ENCODE measurements at regions not wholly inside any gene's neighbourhood (a gene's known extent, or its start where the extent isn't known, plus 50 kb on each side); places are given as distances from the start of the nearest gene placed in this dataset.

DNA sequence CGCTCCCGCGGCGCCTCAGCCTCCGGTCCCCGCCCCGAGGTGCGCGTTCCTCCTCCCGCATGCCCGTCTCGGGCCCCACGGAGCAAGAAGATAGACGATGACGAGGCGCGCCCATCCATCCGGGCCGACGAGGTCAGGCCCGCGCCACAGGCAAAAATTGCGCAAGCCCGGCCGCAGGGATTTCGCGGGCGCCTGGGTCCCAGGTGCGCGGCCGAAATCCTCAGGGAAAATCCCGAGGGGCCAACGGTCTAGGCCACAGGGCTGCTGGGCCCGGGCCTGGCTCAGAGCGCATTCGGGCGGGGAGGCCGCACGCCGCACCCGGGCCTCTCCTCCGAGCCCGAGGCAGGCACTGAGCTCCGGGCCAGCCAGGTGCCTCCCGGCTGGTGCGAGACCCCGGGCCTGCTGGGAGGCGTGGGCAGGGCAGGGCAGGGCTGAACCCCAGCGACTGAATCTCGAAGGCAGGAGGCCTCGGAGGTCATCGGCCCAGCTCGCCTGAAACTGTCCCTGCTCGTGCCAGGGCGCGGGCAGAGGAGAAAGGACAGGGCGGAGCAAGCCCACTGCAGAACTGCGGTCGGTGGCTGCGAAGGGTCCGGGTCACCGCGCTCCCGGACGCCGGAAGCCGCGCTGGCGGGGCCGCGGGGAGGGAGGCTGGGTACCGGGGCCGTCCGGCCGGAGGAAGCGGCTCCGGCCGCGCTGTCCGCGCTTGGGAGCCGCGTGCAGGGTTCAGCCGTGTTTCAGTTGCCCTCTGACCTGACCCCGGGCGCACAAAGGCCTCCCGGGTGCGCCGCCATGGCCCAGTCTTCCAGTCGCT, 66.8 kb downstream of the FOXD1 start:
- TF ChIP-seq, protein P1, sequence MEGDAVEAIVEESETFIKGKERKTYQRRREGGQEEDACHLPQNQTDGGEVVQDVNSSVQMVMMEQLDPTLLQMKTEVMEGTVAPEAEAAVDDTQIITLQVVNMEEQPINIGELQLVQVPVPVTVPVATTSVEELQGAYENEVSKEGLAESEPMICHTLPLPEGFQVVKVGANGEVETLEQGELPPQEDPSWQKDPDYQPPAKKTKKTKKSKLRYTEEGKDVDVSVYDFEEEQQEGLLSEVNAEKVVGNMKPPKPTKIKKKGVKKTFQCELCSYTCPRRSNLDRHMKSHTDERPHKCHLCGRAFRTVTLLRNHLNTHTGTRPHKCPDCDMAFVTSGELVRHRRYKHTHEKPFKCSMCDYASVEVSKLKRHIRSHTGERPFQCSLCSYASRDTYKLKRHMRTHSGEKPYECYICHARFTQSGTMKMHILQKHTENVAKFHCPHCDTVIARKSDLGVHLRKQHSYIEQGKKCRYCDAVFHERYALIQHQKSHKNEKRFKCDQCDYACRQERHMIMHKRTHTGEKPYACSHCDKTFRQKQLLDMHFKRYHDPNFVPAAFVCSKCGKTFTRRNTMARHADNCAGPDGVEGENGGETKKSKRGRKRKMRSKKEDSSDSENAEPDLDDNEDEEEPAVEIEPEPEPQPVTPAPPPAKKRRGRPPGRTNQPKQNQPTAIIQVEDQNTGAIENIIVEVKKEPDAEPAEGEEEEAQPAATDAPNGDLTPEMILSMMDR (IDR thresholded peaks at IDR 0.05; ENCODE audit: low read depth, low read length, missing control alignments): no peak
- no peak for DNase-seq (ENCODE audit: extremely low read depth, low read depth)
- no peak overlapping the region for H3K4me3 ChIP-seq (replicated peaks; ENCODE audit: low read depth, low read length)

DNA sequence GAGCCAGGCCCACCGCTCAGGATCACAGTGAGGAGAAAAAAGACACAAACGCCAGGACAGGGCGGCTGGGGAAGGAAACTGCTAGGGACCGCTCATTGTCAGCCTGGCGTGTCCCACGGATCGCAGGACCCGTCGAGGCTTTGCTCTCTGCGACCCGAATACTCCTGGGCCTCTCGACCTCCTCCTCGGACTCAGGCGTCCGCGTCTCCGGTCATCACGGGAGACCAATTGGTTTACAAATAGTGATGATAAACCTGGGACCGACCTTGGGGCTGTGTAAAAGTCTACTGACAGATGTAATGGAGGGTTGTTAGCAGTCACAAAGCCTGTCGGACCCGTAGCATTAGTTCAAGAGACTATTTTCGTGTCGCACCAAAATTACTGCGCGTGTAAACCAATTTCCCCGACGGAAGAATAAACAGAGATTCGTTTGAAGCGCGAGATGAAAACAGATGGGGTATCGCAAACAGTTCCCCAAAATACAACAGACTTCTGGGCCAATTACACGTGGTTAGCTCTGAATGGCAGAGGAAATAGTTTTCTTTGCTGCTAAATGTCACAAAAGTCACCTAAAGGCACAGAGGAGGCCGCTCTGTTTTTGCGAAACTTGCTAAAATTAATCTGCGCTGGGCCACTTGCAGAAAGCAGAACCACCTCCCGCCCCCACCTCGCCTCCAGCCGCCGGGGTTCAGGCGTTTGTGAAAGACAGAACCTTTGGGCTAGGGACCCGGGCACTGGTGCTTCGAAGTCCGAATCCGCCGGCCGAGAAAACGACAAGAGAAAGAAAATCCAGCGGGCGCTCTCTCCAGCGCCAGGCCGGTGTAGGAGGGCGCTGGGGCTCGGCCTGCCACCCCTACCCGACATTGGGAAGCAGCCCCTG, 67.6 kb downstream of the FOXD1 start:
- DNase-seq (ENCODE audit: extremely low read depth, low read depth): no peak
- H3K4me3 ChIP-seq (replicated peaks; ENCODE audit: low read depth, low read length): no peak overlapping the region
- TF ChIP-seq, protein P1 (IDR thresholded peaks at IDR 0.05; ENCODE audit: low read depth, low read length, missing control alignments): no peak

DNA sequence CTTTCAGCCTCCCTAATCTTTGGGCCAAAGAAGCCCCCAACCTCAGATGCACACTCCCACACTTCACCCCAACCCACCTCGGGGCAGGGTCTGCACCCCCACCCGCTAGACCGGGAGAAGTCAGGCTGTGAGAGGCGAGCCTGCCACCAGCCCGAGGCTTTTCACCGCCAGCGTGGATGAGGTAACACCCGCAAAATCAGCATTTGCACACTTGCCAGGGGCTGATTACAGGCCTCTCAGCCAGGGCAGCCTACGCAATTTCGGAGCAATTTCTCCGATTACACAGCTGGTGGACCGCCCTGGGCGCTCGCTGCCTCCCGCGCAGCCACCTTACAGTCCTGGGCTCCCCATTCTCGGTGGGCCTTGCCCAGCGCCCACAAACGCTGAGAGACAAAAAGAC, 68.5 kb downstream of the FOXD1 start:
- H3K4me3 ChIP-seq (replicated peaks; ENCODE audit: low read depth, low read length): no peak overlapping the region
- no peak for DNase-seq (ENCODE audit: extremely low read depth, low read depth)
- TF ChIP-seq, protein P1 (IDR thresholded peaks at IDR 0.05; ENCODE audit: low read depth, low read length, missing control alignments): no peak

DNA sequence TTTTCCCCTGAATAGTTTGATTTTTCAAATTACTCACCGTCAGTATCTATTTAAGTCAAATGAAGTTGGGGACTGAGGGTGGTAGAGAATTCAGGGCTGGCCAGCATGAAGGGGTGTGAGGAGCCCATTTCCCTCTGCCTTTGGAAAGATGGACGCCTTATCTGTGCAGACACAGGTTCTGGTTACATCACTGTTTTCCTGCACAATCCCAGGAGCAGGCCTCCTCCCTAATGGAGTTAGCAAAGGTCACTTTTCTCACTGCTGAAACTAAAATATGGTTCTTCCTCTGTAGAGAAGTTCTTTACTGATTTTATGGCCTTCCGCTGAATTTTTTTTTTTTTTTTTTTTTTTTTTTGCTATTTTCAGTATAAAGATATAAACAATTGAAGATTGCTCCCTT, 69.1 kb downstream of the FOXD1 start:
- no peak overlapping the region for H3K4me3 ChIP-seq (replicated peaks; ENCODE audit: low read depth, low read length)
- TF ChIP-seq, protein P1 (IDR thresholded peaks at IDR 0.05; ENCODE audit: low read depth, low read length, missing control alignments): no peak
- no peak for DNase-seq (ENCODE audit: extremely low read depth, low read depth)

DNA sequence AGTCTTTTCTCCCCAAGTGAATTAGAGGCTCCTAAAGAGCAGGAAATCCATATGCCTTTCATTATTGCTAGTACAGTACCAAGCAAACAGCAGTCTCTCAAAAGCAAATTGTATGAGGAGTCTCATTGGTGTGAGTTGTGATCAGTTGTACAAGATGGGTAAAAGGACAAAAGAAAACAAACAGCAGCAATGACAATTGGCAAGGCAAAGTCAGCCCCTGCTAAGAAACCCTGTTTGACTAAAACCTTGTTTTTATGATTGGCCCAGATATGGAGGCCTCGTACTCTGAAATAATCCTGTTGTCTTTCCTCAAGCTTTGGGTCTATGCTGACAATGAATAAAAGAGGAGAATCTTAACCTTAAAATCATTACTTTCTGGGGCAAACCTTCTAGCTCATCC, 69.8 kb downstream of the FOXD1 start:
- TF ChIP-seq, protein P1 (IDR thresholded peaks at IDR 0.05; ENCODE audit: low read depth, low read length, missing control alignments): no peak
- DNase-seq (ENCODE audit: extremely low read depth, low read depth): no peak

DNA sequence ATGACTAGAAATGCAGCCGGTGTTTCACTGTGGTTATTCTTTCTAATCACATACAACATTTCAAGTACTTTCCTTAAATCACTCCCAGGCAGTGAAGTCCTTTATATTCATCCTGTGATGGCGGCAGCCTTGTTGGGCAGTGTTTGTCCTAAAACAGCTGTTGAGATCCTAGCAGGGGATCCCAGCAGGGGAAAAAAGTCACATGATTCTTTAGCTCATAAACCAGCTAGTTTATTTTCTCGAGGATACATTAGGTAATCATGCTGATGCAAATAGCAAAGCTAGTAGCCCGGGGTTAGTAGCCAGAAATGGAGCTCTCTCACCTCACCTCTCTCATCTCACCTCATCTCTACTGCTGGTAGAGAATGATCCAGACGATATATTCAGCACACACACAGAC, 70.5 kb downstream of the FOXD1 start:
- TF ChIP-seq, protein P1 (IDR thresholded peaks at IDR 0.05; ENCODE audit: low read depth, low read length, missing control alignments): no peak
- DNase-seq (ENCODE audit: extremely low read depth, low read depth): no peak
- H3K4me3 ChIP-seq (replicated peaks; ENCODE audit: low read depth, low read length): no peak overlapping the region

More for the DNA sequence above, 69.8 kb downstream of the FOXD1 start:
- no peak overlapping the region for H3K4me3 ChIP-seq (replicated peaks; ENCODE audit: low read depth, low read length)
